ENCODE measurements at regions not wholly inside any gene's neighbourhood (a gene's known extent, or its start where the extent isn't known, plus 50 kb on each side); places are given as distances from the start of the nearest gene placed in this dataset.

DNA sequence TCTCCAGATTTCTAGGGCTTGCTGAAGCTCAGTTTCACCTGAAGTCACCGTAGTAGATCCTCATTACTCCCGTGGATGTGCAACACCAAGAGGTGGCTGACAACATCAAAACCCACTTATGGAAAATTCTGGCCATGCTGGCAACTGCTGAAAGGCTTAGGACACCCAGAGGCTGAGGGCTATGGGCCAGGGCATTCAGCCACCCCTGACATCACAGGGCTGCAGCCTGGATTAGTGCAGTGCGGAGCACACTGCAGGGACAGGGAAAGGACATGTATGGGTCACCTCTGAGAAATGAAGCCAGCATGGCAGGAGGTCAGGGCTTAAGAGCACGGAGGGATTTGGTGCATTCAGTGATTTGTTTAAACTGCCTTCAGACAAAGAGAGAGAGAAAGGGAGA is 300.6 kb downstream of the TDRD15 start (continued):
- TF ChIP-seq, protein P1, sequence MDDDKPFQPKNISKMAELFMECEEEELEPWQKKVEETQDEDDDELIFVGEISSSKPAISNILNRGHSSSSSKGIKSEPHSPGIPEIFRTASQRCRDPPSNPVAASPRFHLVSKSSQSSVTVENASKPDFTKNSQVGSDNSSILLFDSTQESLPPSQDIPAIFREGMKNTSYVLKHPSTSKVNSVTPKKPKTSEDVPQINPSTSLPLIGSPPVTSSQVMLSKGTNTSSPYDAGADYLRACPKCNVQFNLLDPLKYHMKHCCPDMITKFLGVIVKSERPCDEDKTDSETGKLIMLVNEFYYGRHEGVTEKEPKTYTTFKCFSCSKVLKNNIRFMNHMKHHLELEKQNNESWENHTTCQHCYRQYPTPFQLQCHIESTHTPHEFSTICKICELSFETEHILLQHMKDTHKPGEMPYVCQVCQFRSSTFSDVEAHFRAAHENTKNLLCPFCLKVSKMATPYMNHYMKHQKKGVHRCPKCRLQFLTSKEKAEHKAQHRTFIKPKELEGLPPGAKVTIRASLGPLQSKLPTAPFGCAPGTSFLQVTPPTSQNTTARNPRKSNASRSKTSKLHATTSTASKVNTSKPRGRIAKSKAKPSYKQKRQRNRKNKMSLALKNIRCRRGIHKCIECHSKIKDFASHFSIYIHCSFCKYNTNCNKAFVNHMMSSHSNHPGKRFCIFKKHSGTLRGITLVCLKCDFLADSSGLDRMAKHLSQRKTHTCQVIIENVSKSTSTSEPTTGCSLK (tag by site-specific recombination; IDR thresholded peaks at IDR 0.05) = no peak

DNA sequence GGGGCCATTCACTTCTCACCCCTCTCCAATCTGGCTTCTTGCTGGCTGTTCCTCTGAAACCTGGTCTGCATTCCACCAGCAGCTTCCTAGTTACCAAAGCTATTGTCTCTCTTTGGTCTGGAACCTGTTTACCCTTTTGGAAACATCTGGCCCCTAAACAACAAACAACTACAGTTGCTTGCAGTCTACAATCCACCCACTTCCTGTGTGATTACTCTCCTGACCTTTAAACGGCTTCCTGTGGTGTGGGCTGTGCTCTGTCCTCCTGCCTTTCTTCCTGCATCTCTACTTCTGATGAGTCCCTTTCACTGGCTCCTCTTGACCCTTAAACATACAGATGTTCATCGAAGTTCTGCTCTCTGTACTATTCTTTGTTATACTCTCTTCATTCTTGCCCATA is 303.8 kb downstream of the TDRD15 start:
- CTCF ChIA-PET = no interaction called here
- no peaks in the 10 kb centered on the region for H3K4me1 ChIP-seq (ENCODE audit: control insufficient read depth, insufficient read depth, low read length)
- no peak for TF ChIP-seq SCRT1 (tag by site-specific recombination; IDR thresholded peaks at IDR 0.05; ENCODE audit: borderline replicate concordance)
- TF ChIP-seq ZNF133 (tag by site-specific recombination; IDR thresholded peaks at IDR 0.05) = no peak
- no peak for TF ChIP-seq ZNF274 (IDR thresholded peaks at IDR 0.05; ENCODE audit: low read length)
- TF ChIP-seq ZNF274 (tag by site-specific recombination; IDR thresholded peaks at IDR 0.05; ENCODE audit: borderline replicate concordance) = no peak
- TF ChIP-seq KLF9 (tag by site-specific recombination; IDR thresholded peaks at IDR 0.05; ENCODE audit: low read depth) = no peak
- no peak for TF ChIP-seq PBX3 (CRISPR knock-in tag; IDR thresholded peaks at IDR 0.05)
- no peak for TF ChIP-seq PRDM6 (tag by site-specific recombination; IDR thresholded peaks at IDR 0.05)
- TF ChIP-seq, protein P2, sequence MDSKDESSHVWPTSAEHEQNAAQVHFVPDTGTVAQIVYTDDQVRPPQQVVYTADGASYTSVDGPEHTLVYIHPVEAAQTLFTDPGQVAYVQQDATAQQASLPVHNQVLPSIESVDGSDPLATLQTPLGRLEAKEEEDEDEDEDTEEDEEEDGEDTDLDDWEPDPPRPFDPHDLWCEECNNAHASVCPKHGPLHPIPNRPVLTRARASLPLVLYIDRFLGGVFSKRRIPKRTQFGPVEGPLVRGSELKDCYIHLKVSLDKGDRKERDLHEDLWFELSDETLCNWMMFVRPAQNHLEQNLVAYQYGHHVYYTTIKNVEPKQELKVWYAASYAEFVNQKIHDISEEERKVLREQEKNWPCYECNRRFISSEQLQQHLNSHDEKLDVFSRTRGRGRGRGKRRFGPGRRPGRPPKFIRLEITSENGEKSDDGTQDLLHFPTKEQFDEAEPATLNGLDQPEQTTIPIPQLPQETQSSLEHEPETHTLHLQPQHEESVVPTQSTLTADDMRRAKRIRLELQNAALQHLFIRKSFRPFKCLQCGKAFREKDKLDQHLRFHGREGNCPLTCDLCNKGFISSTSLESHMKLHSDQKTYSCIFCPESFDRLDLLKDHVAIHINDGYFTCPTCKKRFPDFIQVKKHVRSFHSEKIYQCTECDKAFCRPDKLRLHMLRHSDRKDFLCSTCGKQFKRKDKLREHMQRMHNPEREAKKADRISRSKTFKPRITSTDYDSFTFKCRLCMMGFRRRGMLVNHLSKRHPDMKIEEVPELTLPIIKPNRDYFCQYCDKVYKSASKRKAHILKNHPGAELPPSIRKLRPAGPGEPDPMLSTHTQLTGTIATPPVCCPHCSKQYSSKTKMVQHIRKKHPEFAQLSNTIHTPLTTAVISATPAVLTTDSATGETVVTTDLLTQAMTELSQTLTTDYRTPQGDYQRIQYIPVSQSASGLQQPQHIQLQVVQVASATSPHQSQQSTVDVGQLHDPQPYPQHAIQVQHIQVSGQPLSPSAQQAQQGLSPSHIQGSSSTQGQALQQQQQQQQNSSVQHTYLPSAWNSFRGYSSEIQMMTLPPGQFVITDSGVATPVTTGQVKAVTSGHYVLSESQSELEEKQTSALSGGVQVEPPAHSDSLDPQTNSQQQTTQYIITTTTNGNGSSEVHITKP (tag by site-specific recombination; IDR thresholded peaks at IDR 0.05) = no peak
- no peak for TF ChIP-seq ZNF157 (tag by site-specific recombination; IDR thresholded peaks at IDR 0.05)
- no peak for TF ChIP-seq ZFP37 (tag by site-specific recombination; IDR thresholded peaks at IDR 0.05)
- TF ChIP-seq KLF16 (tag by site-specific recombination; IDR thresholded peaks at IDR 0.05) = no peak
- TF ChIP-seq ZNF544 (tag by site-specific recombination; IDR thresholded peaks at IDR 0.05) = no peak
- no peak for TF ChIP-seq ZBTB8A (tag by site-specific recombination; IDR thresholded peaks at IDR 0.05)
- no peak for TF ChIP-seq ZBTB1 (tag by site-specific recombination; IDR thresholded peaks at IDR 0.05)
- TF ChIP-seq ZNF37A (tag by site-specific recombination; IDR thresholded peaks at IDR 0.05) = no peak
- no peak for TF ChIP-seq ZBTB26 (tag by site-specific recombination; optimal IDR thresholded peaks at IDR 0.05)
- no peak for TF ChIP-seq ZNF658 (tag by site-specific recombination; IDR thresholded peaks at IDR 0.05)
- TF ChIP-seq ZNF792 (tag by site-specific recombination; IDR thresholded peaks at IDR 0.05) = no peak
- TF ChIP-seq ZNF785 (tag by site-specific recombination; IDR thresholded peaks at IDR 0.05) = no peak
- TF ChIP-seq, protein P3, sequence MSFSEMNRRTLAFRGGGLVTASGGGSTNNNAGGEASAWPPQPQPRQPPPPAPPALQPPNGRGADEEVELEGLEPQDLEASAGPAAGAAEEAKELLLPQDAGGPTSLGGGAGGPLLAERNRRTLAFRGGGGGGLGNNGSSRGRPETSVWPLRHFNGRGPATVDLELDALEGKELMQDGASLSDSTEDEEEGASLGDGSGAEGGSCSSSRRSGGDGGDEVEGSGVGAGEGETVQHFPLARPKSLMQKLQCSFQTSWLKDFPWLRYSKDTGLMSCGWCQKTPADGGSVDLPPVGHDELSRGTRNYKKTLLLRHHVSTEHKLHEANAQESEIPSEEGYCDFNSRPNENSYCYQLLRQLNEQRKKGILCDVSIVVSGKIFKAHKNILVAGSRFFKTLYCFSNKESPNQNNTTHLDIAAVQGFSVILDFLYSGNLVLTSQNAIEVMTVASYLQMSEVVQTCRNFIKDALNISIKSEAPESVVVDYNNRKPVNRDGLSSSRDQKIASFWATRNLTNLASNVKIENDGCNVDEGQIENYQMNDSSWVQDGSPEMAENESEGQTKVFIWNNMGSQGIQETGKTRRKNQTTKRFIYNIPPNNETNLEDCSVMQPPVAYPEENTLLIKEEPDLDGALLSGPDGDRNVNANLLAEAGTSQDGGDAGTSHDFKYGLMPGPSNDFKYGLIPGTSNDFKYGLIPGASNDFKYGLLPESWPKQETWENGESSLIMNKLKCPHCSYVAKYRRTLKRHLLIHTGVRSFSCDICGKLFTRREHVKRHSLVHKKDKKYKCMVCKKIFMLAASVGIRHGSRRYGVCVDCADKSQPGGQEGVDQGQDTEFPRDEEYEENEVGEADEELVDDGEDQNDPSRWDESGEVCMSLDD (tag by site-specific recombination; IDR thresholded peaks at IDR 0.05) = no peak
- POLR2A ChIA-PET = no interaction called here
- no peak overlapping the region for H3K27ac ChIP-seq (ENCODE audit: extremely low read depth, low read depth, low read length)
- H3K36me3 ChIP-seq (ENCODE audit: control insufficient read depth in 2 of 2, insufficient read depth in 1 of 2, low read length in 2 of 2) = no peaks in the 10 kb centered on the region
- H3K4me3 ChIP-seq (ENCODE audit: low read depth, low read length) = no peak overlapping the region
- H3K9me3 ChIP-seq (ENCODE audit: control insufficient read depth, insufficient read depth, low read depth, low read length) = no peaks in the 10 kb centered on the region

All from HEK293 (cell line).